H1 (cell line): ENCODE measurements at regions not wholly inside any gene's neighbourhood (a gene's known extent, or its start where the extent isn't known, plus 50 kb on each side); places are given as distances from the start of the nearest gene placed in this dataset.

Experiments
- CTCF ChIA-PET: fragments of 300-600 bp; sonication (Branson Sonifier 250); formaldehyde crosslinking; loops from one replicate; lab custom pipeline; 2021; ENCODE audit not compliant: partially characterized antibody; lab: Charles Lee
- POLR2A ChIA-PET: fragments of 300-600 bp; sonication (Branson Sonifier 250); formaldehyde crosslinking; loops from one replicate; lab custom pipeline; 2021; ENCODE audit warnings: inconsistent platforms; ENCODE audit not compliant: partially characterized antibody; lab: Charles Lee
- DNase-seq, 2 experiments: peaks; one replicate each; pipeline versions ENCODE4 v3.0.0 to v3.0.0-alpha.2; 2010 to 2022; ENCODE audit warnings: low spot score in 2 of 2, low read depth in 1 of 2, mixed read lengths in 1 of 2
- FAIRE-seq: peaks from 2 replicates; lab custom pipeline; 2011; peaks lifted over from hg19 to GRCh38; lab: Jason Lieb, UNC
- H2AFZ ChIP-seq: 2 replicates; pipeline ENCODE4 v1.8.1; 2012; ENCODE audit warnings: low read length, inconsistent platforms
- H2AK5ac ChIP-seq: 2 replicates; pipeline ENCODE4 v1.6.1; 2013; ENCODE audit warnings: low read depth, low read length
- H2BK120ac ChIP-seq: replicated peaks from 2 replicates; pipeline ENCODE3; 2013; ENCODE audit warnings: low read depth, low read length, inconsistent platforms
- H2BK12ac ChIP-seq: 2 replicates; pipeline ENCODE4 v1.6.1; 2013; ENCODE audit warnings: low read depth, low read length
- H2BK15ac ChIP-seq: 2 replicates; pipeline ENCODE4 v1.6.1; 2013; ENCODE audit warnings: low read length
- H2BK20ac ChIP-seq: 2 replicates; pipeline ENCODE4 v1.6.1; 2013; ENCODE audit warnings: low read length
- H2BK5ac ChIP-seq: 2 replicates; pipeline ENCODE4 v1.6.1; 2013; ENCODE audit warnings: low read depth, low read length
- H3K14ac ChIP-seq: 2 replicates; pipeline ENCODE4 v1.6.1; 2013; ENCODE audit warnings: inconsistent platforms; ENCODE audit not compliant: insufficient read length
- H3K18ac ChIP-seq: 2 replicates; pipeline ENCODE4 v1.6.1; 2013; ENCODE audit warnings: low read length; ENCODE audit errors: extremely low read depth
- H3K23ac ChIP-seq: 2 replicates; pipeline ENCODE4 v1.6.1; 2013; ENCODE audit warnings: inconsistent platforms; ENCODE audit not compliant: insufficient read length
- H3K23me2 ChIP-seq: 2 replicates; pipeline ENCODE4 v1.6.1; 2013; ENCODE audit warnings: low read depth, low read length
- H3K27ac ChIP-seq: 2 replicates; pipeline ENCODE4 v1.6.1; 2011; ENCODE audit warnings: low read depth, low read length, inconsistent platforms
- H3K27me3 ChIP-seq, 4 experiments: replicated peaks in 1 of 4; 1 replicate in 1 of 4; 2 replicates in 3 of 4; pipeline versions ENCODE4 v1.6.1 to v1.8.1; 2011 to 2013; ENCODE audit warnings: low read length in 3 of 4, mild to moderate bottlenecking in 3 of 4, inconsistent platforms in 2 of 4, mixed read lengths in 2 of 4, moderate library complexity in 1 of 4; ENCODE audit not compliant: control insufficient read depth in 3 of 4, insufficient read depth in 3 of 4; ENCODE audit errors: extremely low read depth in 1 of 4
- H3K36me3 ChIP-seq, 4 experiments: 2 replicates each; pipeline versions ENCODE4 v1.6.1 to v1.8.1; 2011 to 2013; ENCODE audit warnings: mild to moderate bottlenecking in 4 of 4, low read length in 3 of 4, moderate library complexity in 2 of 4, control low read depth in 1 of 4, inconsistent platforms in 1 of 4; ENCODE audit not compliant: insufficient read depth in 4 of 4, control insufficient read depth in 2 of 4
- H3K4ac ChIP-seq: replicated peaks from 2 replicates; pipeline ENCODE3; 2013; ENCODE audit warnings: low read length, low read depth, mixed read lengths, inconsistent platforms; ENCODE audit not compliant: insufficient read length
- H3K4me1 ChIP-seq, 4 experiments: replicated peaks in 1 of 4; 1 replicate in 1 of 4; 2 replicates in 3 of 4; pipeline versions ENCODE4 v1.6.1 to v1.8.1; 2011 to 2013; ENCODE audit warnings: low read length in 3 of 4, inconsistent platforms in 2 of 4, mixed read lengths in 1 of 4; ENCODE audit not compliant: insufficient read depth in 4 of 4, control insufficient read depth in 3 of 4
- H3K4me2 ChIP-seq, 2 experiments: 2 replicates each; pipeline versions ENCODE4 v1.6.1 to v1.8.1; 2011 to 2013; ENCODE audit warnings: low read depth in 2 of 2, low read length in 2 of 2, control low read depth in 1 of 2, inconsistent platforms in 1 of 2, mild to moderate bottlenecking in 1 of 2; ENCODE audit not compliant: insufficient read depth in 1 of 2
- H3K4me3 ChIP-seq, 4 experiments: fragments of 200-600, 300-600 bp in 1 of 4; sonication (generic), shearing (Covaris generic), sonication (Bioruptor Twin) in 1 of 4; 2 replicates each; pipeline versions ENCODE4 v1.5.1 to v1.8.1; 2011 to 2016; ENCODE audit warnings: low read length in 4 of 4, low read depth in 3 of 4, control low read depth in 2 of 4, inconsistent platforms in 2 of 4, mild to moderate bottlenecking in 2 of 4, mixed read lengths in 1 of 4, moderate library complexity in 1 of 4; ENCODE audit not compliant: insufficient read depth in 2 of 4; ENCODE audit errors: extremely low read depth in 1 of 4
- H3K56ac ChIP-seq: replicated peaks from 2 replicates; pipeline ENCODE3; 2013; ENCODE audit warnings: low read depth, mild to moderate bottlenecking, mixed read lengths, low read length, inconsistent platforms; ENCODE audit not compliant: insufficient read length
- H3K79me1 ChIP-seq: 2 replicates; pipeline ENCODE4 v1.6.1; 2013; ENCODE audit warnings: low read depth, low read length, control low read depth
- H3K79me2 ChIP-seq, 2 experiments: 2 replicates each; pipeline versions ENCODE4 v1.6.1 to v1.8.1; 2012 to 2013; ENCODE audit warnings: low read length in 2 of 2, mild to moderate bottlenecking in 2 of 2, inconsistent platforms in 1 of 2; ENCODE audit not compliant: insufficient read depth in 2 of 2, control insufficient read depth in 1 of 2
- H3K9ac ChIP-seq, 4 experiments: replicated peaks in 1 of 4; 1 replicate in 1 of 4; 2 replicates in 3 of 4; pipeline versions ENCODE4 v1.6.1 to v1.8.1; 2011 to 2013; ENCODE audit warnings: low read depth in 3 of 4, low read length in 3 of 4, control low read depth in 2 of 4, mild to moderate bottlenecking in 2 of 4, moderate library complexity in 2 of 4, inconsistent platforms in 1 of 4; ENCODE audit errors: extremely low read depth in 1 of 4
- H3K9me3 ChIP-seq, 2 experiments: 2 replicates each; pipeline versions ENCODE4 v1.6.1 to v1.8.1; 2012 to 2013; ENCODE audit warnings: mild to moderate bottlenecking in 2 of 2, moderate library complexity in 2 of 2, control low read depth in 1 of 2, inconsistent platforms in 1 of 2, low read depth in 1 of 2, low read length in 1 of 2, mixed read lengths in 1 of 2; ENCODE audit not compliant: insufficient read depth in 2 of 2
- H4K20me1 ChIP-seq, 2 experiments: replicated peaks in 1 of 2; 2 replicates each; pipeline versions ENCODE3 to v1.8.1; 2011 to 2013; ENCODE audit warnings: inconsistent platforms in 2 of 2, low read length in 2 of 2, mild to moderate bottlenecking in 1 of 2; ENCODE audit not compliant: insufficient read depth in 2 of 2, control insufficient read depth in 1 of 2
- H4K5ac ChIP-seq: 2 replicates; pipeline ENCODE4 v1.6.1; 2013; ENCODE audit warnings: low read length, low read depth, mixed read lengths, inconsistent platforms; ENCODE audit not compliant: insufficient read length
- H4K8ac ChIP-seq: 2 replicates; pipeline ENCODE4 v1.8.0; 2013; ENCODE audit warnings: mild to moderate bottlenecking, moderate library complexity, low read length, inconsistent platforms; ENCODE audit not compliant: insufficient read depth; ENCODE audit errors: extremely low read depth
- H4K91ac ChIP-seq: replicated peaks from 2 replicates; pipeline ENCODE3; 2013; ENCODE audit warnings: low read length, mixed read lengths, inconsistent platforms; ENCODE audit not compliant: insufficient read length
- BRCA1 ChIP-seq: IDR thresholded peaks from 2 replicates; pipeline ENCODE4 v1.6.1; 2012; ENCODE audit warnings: low read depth, low read length, improper control_type of control experiment
- CBX5 ChIP-seq: fragments of 300-800, 300-1000 bp; sonication (generic); IDR thresholded peaks from 2 replicates; pipeline ENCODE4 v1.7.1; 2016; ENCODE audit warnings: antibody characterized with exemption, low read length, low read depth
- CBX8 ChIP-seq: fragments of 300-800, 300-1000 bp; sonication (generic); IDR thresholded peaks from 2 replicates; pipeline ENCODE4 v1.7.1; 2016; ENCODE audit warnings: low read depth, low read length, borderline replicate concordance
- EGR1 ChIP-seq: IDR thresholded peaks from 2 replicates; pipeline ENCODE4 v1.6.1; 2011; ENCODE audit warnings: low read depth, low read length, borderline replicate concordance
- FOSL1 ChIP-seq: IDR thresholded peaks from 2 replicates; pipeline ENCODE4 v1.6.1; 2011; ENCODE audit warnings: mild to moderate bottlenecking, low read depth, low read length, moderate library complexity; ENCODE audit not compliant: insufficient read depth
- KDM1A ChIP-seq: fragments of 200-600, 300-600 bp; sonication (generic); IDR thresholded peaks from 2 replicates; pipeline ENCODE4 v1.7.1; 2016; ENCODE audit warnings: mild to moderate bottlenecking, low read length, borderline replicate concordance
- PHF8 ChIP-seq: fragments of 200-600 bp; sonication (generic); conservative IDR thresholded peaks from 2 replicates; pipeline ENCODE4 v1.7.1; 2012; ENCODE audit warnings: low read depth, mild to moderate bottlenecking, inconsistent platforms, low read length, moderate library complexity
- POLR2A ChIP-seq, 2 experiments: IDR thresholded peaks; 1 replicate in 1 of 2; 2 replicates in 1 of 2; pipeline ENCODE4 v1.6.1; 2011; ENCODE audit warnings: low read depth in 2 of 2, low read length in 2 of 2, mild to moderate bottlenecking in 2 of 2; ENCODE audit errors: control extremely low read depth in 1 of 2
- SAP30 ChIP-seq: fragments of 300-600 bp; sonication (generic); IDR thresholded peaks from 2 replicates; pipeline ENCODE4 v1.7.1; 2012; ENCODE audit warnings: low read length, moderate library complexity, mild to moderate bottlenecking, inconsistent platforms; ENCODE audit not compliant: insufficient read depth, insufficient replicate concordance
- SP1 ChIP-seq: IDR thresholded peaks from 2 replicates; pipeline ENCODE4 v1.6.1; 2011; ENCODE audit warnings: low read depth, low read length
- SRF ChIP-seq: IDR thresholded peaks from 2 replicates; pipeline ENCODE4 v1.6.1; 2011; ENCODE audit warnings: mild to moderate bottlenecking, low read depth, low read length, moderate library complexity
- TCF12 ChIP-seq: IDR thresholded peaks from 2 replicates; pipeline ENCODE4 v1.6.1; 2011; ENCODE audit warnings: low read depth, mild to moderate bottlenecking, low read length
- USF2 ChIP-seq: IDR thresholded peaks from 2 replicates; pipeline ENCODE4 v1.6.1; 2011; ENCODE audit warnings: low read length, improper control_type of control experiment
- ZNF274 ChIP-seq: IDR thresholded peaks from 2 replicates; pipeline ENCODE4 v1.7.0; 2012; ENCODE audit warnings: low read length, borderline replicate concordance; ENCODE audit errors: extremely low read depth
- WGBS, 2 experiments: shearing (Covaris generic) in 1 of 2; methylation state at CpG; one replicate each; pipeline versions ENCODE4 v1.1.6 to v1.1.7; 2013 to 2015; ENCODE audit warnings: low lambda C conversion rate in 2 of 2, mixed read lengths in 2 of 2, inconsistent platforms in 1 of 2, low coverage in 1 of 2, missing lambda C conversion rate in 1 of 2; ENCODE audit not compliant: insufficient replicate concordance in 2 of 2, insufficient coverage in 1 of 2, insufficient read length in 1 of 2; ENCODE audit errors: extremely low coverage in 1 of 2, missing lambda C conversion rate in 1 of 2; 5-methylcytosine and 5-hydroxymethylcytosine counted together

- Histone ChIP-seq H3K9me3 (no peaks in the 10 kb centered on the region), H2BK12ac (no peak overlapping the region), H2BK5ac (no peak overlapping the region), H3K4me2 (no peak overlapping the region), H3K9ac (no peak overlapping the region), H2BK120ac (no peak overlapping the region), H4K5ac (no peak overlapping the region), H3K4me3 (no peak overlapping the region), H3K14ac (no peak overlapping the region), H3K23ac (no peak overlapping the region), H2BK20ac (no peak overlapping the region), H3K56ac (no peak overlapping the region), H3K23me2 (no peaks in the 10 kb centered on the region), H4K8ac (no peak overlapping the region), H3K4me1 (no peaks in the 10 kb centered on the region), H3K79me1 (no peaks in the 10 kb centered on the region), H3K4ac (no peak overlapping the region), H3K36me3 (no peaks in the 10 kb centered on the region), H3K79me2 (no peaks in the 10 kb centered on the region), H2BK15ac (no peak overlapping the region), H3K18ac (no peak overlapping the region), H4K91ac (no peak overlapping the region), H2AFZ (no peak overlapping the region), H3K27me3 (no peaks in the 10 kb centered on the region), H2AK5ac (no peak overlapping the region), H4K20me1 (no peaks in the 10 kb centered on the region), H3K27ac (no peak overlapping the region)
- ChIA-PET POLR2A (no interaction called here), CTCF (no interaction called here)
- WGBS, 2 experiments = 88% methylated on average over 3 of the region's 3 CpGs; no CpG with 5 or more reads in 1 of the 2 experiments
- DNase-seq (no peak), FAIRE-seq (no peak)
- TF ChIP-seq SAP30 (no peak), SRF (no peak), CBX5 (no peak), POLR2A (IDR thresholded peaks at IDR 0.05; ENCODE audit: control extremely low read depth in 1 of 2, low read depth in 2 of 2, low read length in 2 of 2) (no peak), SP1 (no peak), CBX8 (no peak), KDM1A (no peak), ZNF274 (no peak), FOSL1 (no peak), TCF12 (no peak), BRCA1 (no peak), EGR1 (no peak), PHF8 (no peak), USF2 (no peak)
Observed at GRCh38 chr15:97708252-97708651, 252.3 kb upstream of the ARRDC4 start.
